ENCODE measurements at regions not wholly inside any gene's neighbourhood (a gene's known extent, or its start where the extent isn't known, plus 50 kb on each side); places are given as distances from the start of the nearest gene placed in this dataset.

- no peak for TF ChIP-seq POLR2A (IDR thresholded peaks at IDR 0.05)
- TF ChIP-seq, protein P1, sequence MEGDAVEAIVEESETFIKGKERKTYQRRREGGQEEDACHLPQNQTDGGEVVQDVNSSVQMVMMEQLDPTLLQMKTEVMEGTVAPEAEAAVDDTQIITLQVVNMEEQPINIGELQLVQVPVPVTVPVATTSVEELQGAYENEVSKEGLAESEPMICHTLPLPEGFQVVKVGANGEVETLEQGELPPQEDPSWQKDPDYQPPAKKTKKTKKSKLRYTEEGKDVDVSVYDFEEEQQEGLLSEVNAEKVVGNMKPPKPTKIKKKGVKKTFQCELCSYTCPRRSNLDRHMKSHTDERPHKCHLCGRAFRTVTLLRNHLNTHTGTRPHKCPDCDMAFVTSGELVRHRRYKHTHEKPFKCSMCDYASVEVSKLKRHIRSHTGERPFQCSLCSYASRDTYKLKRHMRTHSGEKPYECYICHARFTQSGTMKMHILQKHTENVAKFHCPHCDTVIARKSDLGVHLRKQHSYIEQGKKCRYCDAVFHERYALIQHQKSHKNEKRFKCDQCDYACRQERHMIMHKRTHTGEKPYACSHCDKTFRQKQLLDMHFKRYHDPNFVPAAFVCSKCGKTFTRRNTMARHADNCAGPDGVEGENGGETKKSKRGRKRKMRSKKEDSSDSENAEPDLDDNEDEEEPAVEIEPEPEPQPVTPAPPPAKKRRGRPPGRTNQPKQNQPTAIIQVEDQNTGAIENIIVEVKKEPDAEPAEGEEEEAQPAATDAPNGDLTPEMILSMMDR (IDR thresholded peaks at IDR 0.05): no peak
- WGBS, 4 donors: 40 to 47% (median 42%) methylated on average over 8 of the region's 8 CpGs
- Histone ChIP-seq H3K36me3 (no peaks in the 10 kb centered on the region), H3K9me3 (no peaks in the 10 kb centered on the region), H3K4me1 (peaks cover 0 to 20% (median 4%) of the 10 kb centered on the region in 12 donors), H3K27me3 (peaks cover 11 to 52% (median 30%) of the 10 kb centered on the region in 9 donors), H3K27ac (no peak overlapping the region), H3K4me3 (peak overlapping the region in 8 of 12 donors; percentile 53 to 72 (median 62))
- DNase-seq (no peak), ATAC-seq (no peak)
- intact Hi-C loops (cut with DNase I): loop anchor here in 2 of 10 donors (10.0 kb wide), 2 partner anchors 63 to 473 kb away; no protein-coding TSS in a partner anchor
These were observed 143.7 kb upstream of the ETS2 start for GRCh38 chr21:38661889-38662568.

GRCh38 chr21:38663282-38663681, 142.4 kb upstream of the ETS2 start:
- ATAC-seq (no peak), DNase-seq (no peak)
- Histone ChIP-seq H3K4me1 (peaks cover 0 to 20% (median 4%) of the 10 kb centered on the region in 12 donors), H3K9me3 (no peaks in the 10 kb centered on the region), H3K27ac (no peak overlapping the region), H3K4me3 (no peak overlapping the region), H3K27me3 (peaks cover 11 to 46% (median 20%) of the 10 kb centered on the region in 9 donors), H3K36me3 (no peaks in the 10 kb centered on the region)
- 84 to 94% (median 89%) methylated on average over 5 of the region's 5 CpGs for WGBS, 4 donors
- intact Hi-C loops (cut with DNase I): loop anchor here in 2 of 10 donors (10.0 kb wide), 2 partner anchors 62 to 472 kb away; no protein-coding TSS in a partner anchor
- TF ChIP-seq, protein P1 (IDR thresholded peaks at IDR 0.05): no peak
- TF ChIP-seq POLR2A (IDR thresholded peaks at IDR 0.05): no peak

DNA sequence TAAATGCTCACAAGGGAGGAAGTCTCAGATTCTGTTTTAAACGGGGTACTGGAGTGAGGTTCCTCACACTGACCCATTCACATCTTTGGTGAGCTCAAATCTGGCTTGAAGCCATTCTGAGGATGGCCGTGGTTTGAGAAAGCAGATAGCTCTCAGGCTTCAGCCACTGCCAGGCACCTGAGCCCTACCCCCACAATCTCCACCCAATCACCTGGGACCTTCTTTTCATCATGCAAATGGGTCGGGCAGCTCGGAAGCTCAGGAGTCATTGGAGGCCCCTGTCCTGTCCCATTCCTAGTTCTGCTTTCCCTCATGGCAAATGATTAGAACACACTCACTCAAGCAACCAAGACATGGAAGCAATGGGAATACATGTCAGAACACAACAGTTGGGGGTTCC, 141.4 kb upstream of the ETS2 start:
- DNase-seq (no peak), ATAC-seq (no peak)
- intact Hi-C loops (cut with DNase I): loop anchor here in 2 of 10 donors (10.0 kb wide), 2 partner anchors 60 to 470 kb away; no protein-coding TSS in a partner anchor
- no peaks in the 10 kb centered on the region for H3K36me3 ChIP-seq
- no peak overlapping the region for H3K27ac ChIP-seq
- no peak for TF ChIP-seq POLR2A (IDR thresholded peaks at IDR 0.05)
- TF ChIP-seq, protein P1 (IDR thresholded peaks at IDR 0.05): no peak
- 38 to 61% (median 57%) methylated on average over 3 to 4 of the region's 4 CpGs for WGBS, 4 donors
- no peaks in the 10 kb centered on the region for H3K9me3 ChIP-seq
- peaks cover 0 to 20% (median 4%) of the 10 kb centered on the region in 12 donors for H3K4me1 ChIP-seq
- H3K27me3 ChIP-seq: peaks cover 9 to 36% (median 15%) of the 10 kb centered on the region in 9 donors
- no peak overlapping the region for H3K4me3 ChIP-seq

- H3K27ac ChIP-seq: no peak overlapping the region
- intact Hi-C loops (cut with DNase I): loop anchor here in 4 of 10 donors (5.0 to 10.0 kb wide), 3 partner anchors 60 to 472 kb away; no protein-coding TSS in a partner anchor
- peaks cover 6 to 33% (median 10%) of the 10 kb centered on the region in 9 donors for H3K27me3 ChIP-seq
- no peaks in the 10 kb centered on the region for H3K36me3 ChIP-seq
- H3K4me1 ChIP-seq: peaks cover 0 to 20% (median 4%) of the 10 kb centered on the region in 12 donors
- DNase-seq (no peak), ATAC-seq (no peak)
- H3K9me3 ChIP-seq: no peaks in the 10 kb centered on the region
- WGBS, 4 donors: 77 to 89% (median 83%) methylated on average over 4 of the region's 4 CpGs
- TF ChIP-seq, protein P1 (IDR thresholded peaks at IDR 0.05): no peak
- no peak for TF ChIP-seq POLR2A (IDR thresholded peaks at IDR 0.05)
- no peak overlapping the region for H3K4me3 ChIP-seq
These were observed 140.9 kb upstream of the ETS2 start for GRCh38 chr21:38664841-38665240.
